WTC11 (cell line): ENCODE measurements at regions not wholly inside any gene's neighbourhood (a gene's known extent, or its start where the extent isn't known, plus 50 kb on each side); places are given as distances from the start of the nearest gene placed in this dataset.

ENCODE experiments used
- CREM ChIP-seq: sonication (generic); formaldehyde crosslinking; IDR thresholded peaks from 2 replicates; pipeline ENCODE4 v1.8.1; 2022; ENCODE audit warnings: mild to moderate bottlenecking, missing genetic modification reagents, moderate library complexity
- CTCF ChIP-seq: fragments of 200-600 bp; IDR thresholded peaks from 2 replicates; pipeline ENCODE4 v1.8.0; 2022; ENCODE audit warnings: antibody characterized with exemption
- E2F1 ChIP-seq: sonication (generic); formaldehyde crosslinking; IDR thresholded peaks from 2 replicates; pipeline ENCODE4 v1.8.0; 2022; ENCODE audit warnings: mild to moderate bottlenecking, missing genetic modification reagents
- FOXP4 ChIP-seq: sonication (generic); formaldehyde crosslinking; IDR thresholded peaks from 2 replicates; pipeline ENCODE4 v1.8.0; 2022; ENCODE audit warnings: mild to moderate bottlenecking, missing genetic modification reagents
- RELA ChIP-seq: sonication (generic); formaldehyde crosslinking; IDR thresholded peaks from 2 replicates; pipeline ENCODE4 v1.8.1; 2022; ENCODE audit warnings: missing genetic modification reagents, mild to moderate bottlenecking, borderline replicate concordance

GRCh38 chr9:24071091-24071490 is 245.1 kb upstream of the ELAVL2 start:
- TF ChIP-seq CTCF: no peak
- no peak for TF ChIP-seq RELA (CRISPR knock-in tag)
- TF ChIP-seq FOXP4 (CRISPR knock-in tag): no peak
- TF ChIP-seq CREM: no peak
- TF ChIP-seq E2F1 (CRISPR knock-in tag): no peak
